Keratinocyte (primary cell): ENCODE measurements at regions not wholly inside any gene's neighbourhood (a gene's known extent, or its start where the extent isn't known, plus 50 kb on each side); places are given as distances from the start of the nearest gene placed in this dataset.

Experiments used
- DNase-seq: peaks from one replicate; pipeline ENCODE4 v3.0.0-alpha.2; 2011; ENCODE audit warnings: low read depth, missing footprints, low spot score
- FAIRE-seq: peaks from 2 replicates; lab custom pipeline; 2011; peaks lifted over from hg19 to GRCh38; lab: Jason Lieb, UNC
- H2AFZ ChIP-seq: 2 replicates; pipeline ENCODE4 v1.6.0; 2012; ENCODE audit warnings: low read length, control low read depth, inconsistent platforms; ENCODE audit not compliant: control insufficient read depth
- H3K27ac ChIP-seq: 2 replicates; pipeline ENCODE4 v1.5.1; 2011; ENCODE audit warnings: low read length; ENCODE audit not compliant: control insufficient read depth, insufficient read depth
- H3K27me3 ChIP-seq: 3 replicates; pipeline ENCODE4 v1.6.0; 2011; ENCODE audit warnings: low read length; ENCODE audit not compliant: control insufficient read depth, insufficient read depth; ENCODE audit errors: extremely low read depth
- H3K36me3 ChIP-seq, 2 experiments: 2 replicates in 1 of 2; 3 replicates in 1 of 2; pipeline ENCODE4 v1.5.1; 2011; ENCODE audit warnings: low read length in 2 of 2, mild to moderate bottlenecking in 1 of 2; ENCODE audit not compliant: control insufficient read depth in 2 of 2, insufficient read depth in 2 of 2; ENCODE audit errors: extremely low read depth in 1 of 2
- H3K4me1 ChIP-seq: 3 replicates; pipeline ENCODE4 v1.5.1; 2011; ENCODE audit warnings: low read length; ENCODE audit not compliant: control insufficient read depth, insufficient read depth; ENCODE audit errors: extremely low read depth
- H3K4me2 ChIP-seq: 3 replicates; pipeline ENCODE4 v1.6.0; 2011; ENCODE audit warnings: low read depth, low read length; ENCODE audit not compliant: control insufficient read depth, insufficient read depth; ENCODE audit errors: extremely low read depth
- H3K4me3 ChIP-seq, 3 experiments: fragments of 200-600 bp in 1 of 3; sonication (generic) in 1 of 3; 2 replicates in 2 of 3; 3 replicates in 1 of 3; pipeline ENCODE4 v1.5.1; 2011 to 2016; ENCODE audit warnings: low read length in 3 of 3, mild to moderate bottlenecking in 3 of 3, control low read depth in 2 of 3, inconsistent platforms in 1 of 3, low read depth in 1 of 3, mixed read lengths in 1 of 3, mixed run types in 1 of 3, moderate library complexity in 1 of 3; ENCODE audit not compliant: control insufficient read depth in 2 of 3, insufficient read depth in 2 of 3; ENCODE audit errors: extremely low read depth in 1 of 3
- H3K79me2 ChIP-seq: 2 replicates; pipeline ENCODE4 v1.6.0; 2012; ENCODE audit warnings: low read length; ENCODE audit not compliant: control insufficient read depth, insufficient read depth
- H3K9ac ChIP-seq: 3 replicates; pipeline ENCODE4 v1.6.0; 2011; ENCODE audit warnings: low read length; ENCODE audit not compliant: control insufficient read depth, insufficient read depth; ENCODE audit errors: extremely low read depth
- H3K9me1 ChIP-seq: 3 replicates; pipeline ENCODE4 v1.6.0; 2011; ENCODE audit warnings: low read length; ENCODE audit not compliant: control insufficient read depth, insufficient read depth; ENCODE audit errors: extremely low read depth
- H3K9me3 ChIP-seq: 2 replicates; pipeline ENCODE4 v1.5.1; 2012; ENCODE audit warnings: low read depth, low read length; ENCODE audit not compliant: control insufficient read depth
- H4K20me1 ChIP-seq: 3 replicates; pipeline ENCODE4 v1.6.0; 2011; ENCODE audit warnings: low read length; ENCODE audit not compliant: control insufficient read depth, insufficient read depth; ENCODE audit errors: extremely low read depth
- CTCF ChIP-seq, 3 experiments: IDR thresholded peaks in 1 of 3; conservative IDR thresholded peaks in 1 of 3; optimal IDR thresholded peaks in 1 of 3; 2 replicates in 2 of 3; 3 replicates in 1 of 3; pipeline versions ENCODE3 to v1.5.1; 2011; ENCODE audit warnings: low read length in 3 of 3, mild to moderate bottlenecking in 3 of 3, moderate library complexity in 2 of 3, control low read depth in 1 of 3, inconsistent platforms in 1 of 3; ENCODE audit not compliant: insufficient read depth in 2 of 3; ENCODE audit errors: extremely low read depth in 1 of 3
- EZH2 ChIP-seq: IDR thresholded peaks from one replicate; pipeline ENCODE4 v1.6.1; 2012; ENCODE audit warnings: inconsistent platforms, mild to moderate bottlenecking, low read length, moderate library complexity
- dilution Hi-C: fragments of 300-500 bp; cut with MboI; formaldehyde crosslinking; loops from one replicate; pipeline ENCODE4 v1.7.0; 2020; ENCODE audit warnings: low sequenced_read_pairs; ENCODE audit not compliant: extremely low pct_ligation_motif_present

- Histone ChIP-seq H3K9ac (no peak overlapping the region), H2AFZ (no peak overlapping the region), H3K27me3 (no peaks in the 10 kb centered on the region), H3K9me1 (no peaks in the 10 kb centered on the region), H3K27ac (no peak overlapping the region), H3K4me1 (no peaks in the 10 kb centered on the region), H3K9me3 (no peaks in the 10 kb centered on the region), H3K4me2 (no peak overlapping the region), H3K36me3 (no peaks in the 10 kb centered on the region), H3K4me3 (no peak overlapping the region), H3K79me2 (no peaks in the 10 kb centered on the region), H4K20me1 (no peaks in the 10 kb centered on the region)
- dilution Hi-C loops: no loop called here
- DNase-seq (no peak), FAIRE-seq (no peak)
- TF ChIP-seq CTCF (optimal IDR thresholded peaks at IDR 0.05 in 1 of 3, IDR thresholded peaks at IDR 0.05 in 1 of 3, conservative IDR thresholded peaks at IDR 0.05 in 1 of 3; ENCODE audit: extremely low read depth in 1 of 3, insufficient read depth in 2 of 3, low read length in 3 of 3): no peak
- TF ChIP-seq EZH2: no peak
These were observed 291.5 kb upstream of the GULP1 start for GRCh38 chr2:188000189-188000588.

DNA sequence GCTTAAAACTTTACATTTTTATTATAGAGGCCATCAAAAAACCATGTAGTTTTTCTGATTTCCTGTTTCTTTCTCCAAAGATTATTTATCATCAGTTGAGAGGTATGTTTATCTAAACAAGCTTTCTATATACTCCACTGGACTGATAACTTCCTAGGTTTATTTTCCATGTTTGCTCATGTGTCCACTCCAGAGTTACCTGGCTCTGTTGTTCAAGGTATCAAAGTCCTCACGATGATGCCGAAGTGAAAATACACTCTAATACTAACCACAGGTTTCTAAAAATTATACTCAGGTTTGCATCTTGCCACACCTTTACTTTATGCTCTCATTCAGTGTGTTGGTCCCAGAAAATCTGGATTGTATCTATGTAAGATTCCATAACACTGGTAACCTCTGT, 287.9 kb upstream of the GULP1 start:
- Histone ChIP-seq H3K4me3 (no peak overlapping the region), H2AFZ (no peak overlapping the region), H3K9me1 (no peaks in the 10 kb centered on the region), H3K4me1 (no peaks in the 10 kb centered on the region), H3K9ac (no peak overlapping the region), H3K27me3 (no peaks in the 10 kb centered on the region), H4K20me1 (no peaks in the 10 kb centered on the region), H3K79me2 (no peaks in the 10 kb centered on the region), H3K36me3 (no peaks in the 10 kb centered on the region), H3K9me3 (no peaks in the 10 kb centered on the region), H3K4me2 (no peak overlapping the region), H3K27ac (no peak overlapping the region)
- dilution Hi-C loops: no loop called here
- FAIRE-seq (no peak), DNase-seq (no peak)
- no peak for TF ChIP-seq CTCF (optimal IDR thresholded peaks at IDR 0.05 in 1 of 3, IDR thresholded peaks at IDR 0.05 in 1 of 3, conservative IDR thresholded peaks at IDR 0.05 in 1 of 3; ENCODE audit: extremely low read depth in 1 of 3, insufficient read depth in 2 of 3, low read length in 3 of 3)
- TF ChIP-seq EZH2: no peak
